GM06990 (cell line): ENCODE measurements at regions not wholly inside any gene's neighbourhood (a gene's known extent, or its start where the extent isn't known, plus 50 kb on each side); places are given as distances from the start of the nearest gene placed in this dataset.
"Not testable (repeated sequence)": the region's sequence is repeated elsewhere in the genome, so short reads cannot be mapped to it uniquely, and the experiment has no call there.

ENCODE experiments used
- DNase-seq: peaks from one replicate; pipeline ENCODE4 v3.0.0-alpha.2; 2011; ENCODE audit not compliant: insufficient read length; ENCODE audit errors: extremely low read depth
- H3K27me3 ChIP-seq: replicated peaks from 2 replicates; pipeline ENCODE4 v1.6.0; 2011; ENCODE audit warnings: low read length; ENCODE audit not compliant: control insufficient read depth, insufficient read depth
- H3K36me3 ChIP-seq: 2 replicates; pipeline ENCODE4 v1.5.1; 2011; ENCODE audit warnings: low read length; ENCODE audit not compliant: control insufficient read depth, insufficient read depth
- H3K4me3 ChIP-seq: replicated peaks from 2 replicates; pipeline ENCODE4 v1.5.1; 2011; ENCODE audit warnings: low read depth, mild to moderate bottlenecking, control low read depth, low read length
- TF ChIP-seq, protein P1 (sequence below): IDR thresholded peaks from 2 replicates; pipeline ENCODE4 v1.5.1; 2011; ENCODE audit warnings: low read length, control low read depth, mild to moderate bottlenecking, inconsistent platforms; ENCODE audit not compliant: insufficient read depth, poor library complexity, severe bottlenecking

DNA sequence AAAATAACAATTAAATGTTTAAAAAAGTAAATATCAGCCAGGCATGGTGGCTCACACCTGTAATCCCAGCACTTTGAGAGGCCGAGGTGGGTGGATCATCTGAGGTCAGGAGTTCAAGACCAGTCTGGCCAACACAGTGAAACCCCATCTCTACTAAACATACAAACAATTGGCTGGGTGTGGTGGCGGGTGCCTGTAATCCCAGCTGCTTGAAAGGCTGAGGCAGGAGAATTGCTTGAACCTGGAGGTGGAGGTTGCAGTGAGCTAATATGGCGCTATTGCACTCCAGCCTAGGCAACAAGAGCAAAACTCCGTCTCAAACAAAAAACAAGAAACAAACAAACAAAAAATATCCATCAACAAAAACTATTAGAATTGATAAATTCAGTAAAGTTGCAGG is 77.5 kb downstream of the SNX5 start:
- DNase-seq, H3K4me3 ChIP-seq, H3K36me3 ChIP-seq, H3K27me3 ChIP-seq: not testable (repeated sequence)

DNA sequence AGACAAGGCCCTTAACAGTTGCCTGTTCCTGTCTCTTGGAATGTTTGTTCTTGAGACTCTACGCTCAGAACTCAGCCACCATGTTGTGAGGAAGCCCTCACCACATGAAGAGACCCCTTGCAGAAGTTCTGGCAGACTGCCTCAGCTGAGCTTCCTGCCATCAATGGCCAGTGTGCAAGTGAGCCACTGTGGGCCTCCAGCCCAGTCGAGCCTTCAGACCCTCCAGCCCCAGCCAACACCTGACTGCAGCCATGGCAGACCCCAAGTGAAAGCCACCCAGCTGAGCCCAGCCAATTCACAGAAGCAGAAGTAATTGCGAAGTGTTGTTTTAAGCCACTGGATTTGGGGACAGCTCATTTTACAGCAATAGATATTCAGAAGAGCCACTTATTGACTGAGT is 78.3 kb downstream of the SNX5 start:
- TF ChIP-seq, protein P1, sequence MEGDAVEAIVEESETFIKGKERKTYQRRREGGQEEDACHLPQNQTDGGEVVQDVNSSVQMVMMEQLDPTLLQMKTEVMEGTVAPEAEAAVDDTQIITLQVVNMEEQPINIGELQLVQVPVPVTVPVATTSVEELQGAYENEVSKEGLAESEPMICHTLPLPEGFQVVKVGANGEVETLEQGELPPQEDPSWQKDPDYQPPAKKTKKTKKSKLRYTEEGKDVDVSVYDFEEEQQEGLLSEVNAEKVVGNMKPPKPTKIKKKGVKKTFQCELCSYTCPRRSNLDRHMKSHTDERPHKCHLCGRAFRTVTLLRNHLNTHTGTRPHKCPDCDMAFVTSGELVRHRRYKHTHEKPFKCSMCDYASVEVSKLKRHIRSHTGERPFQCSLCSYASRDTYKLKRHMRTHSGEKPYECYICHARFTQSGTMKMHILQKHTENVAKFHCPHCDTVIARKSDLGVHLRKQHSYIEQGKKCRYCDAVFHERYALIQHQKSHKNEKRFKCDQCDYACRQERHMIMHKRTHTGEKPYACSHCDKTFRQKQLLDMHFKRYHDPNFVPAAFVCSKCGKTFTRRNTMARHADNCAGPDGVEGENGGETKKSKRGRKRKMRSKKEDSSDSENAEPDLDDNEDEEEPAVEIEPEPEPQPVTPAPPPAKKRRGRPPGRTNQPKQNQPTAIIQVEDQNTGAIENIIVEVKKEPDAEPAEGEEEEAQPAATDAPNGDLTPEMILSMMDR: no peak
- Histone ChIP-seq H3K36me3 (no peaks in the 10 kb centered on the region), H3K4me3 (no peak overlapping the region), H3K27me3 (no peaks in the 10 kb centered on the region)
- no peak for DNase-seq

DNA sequence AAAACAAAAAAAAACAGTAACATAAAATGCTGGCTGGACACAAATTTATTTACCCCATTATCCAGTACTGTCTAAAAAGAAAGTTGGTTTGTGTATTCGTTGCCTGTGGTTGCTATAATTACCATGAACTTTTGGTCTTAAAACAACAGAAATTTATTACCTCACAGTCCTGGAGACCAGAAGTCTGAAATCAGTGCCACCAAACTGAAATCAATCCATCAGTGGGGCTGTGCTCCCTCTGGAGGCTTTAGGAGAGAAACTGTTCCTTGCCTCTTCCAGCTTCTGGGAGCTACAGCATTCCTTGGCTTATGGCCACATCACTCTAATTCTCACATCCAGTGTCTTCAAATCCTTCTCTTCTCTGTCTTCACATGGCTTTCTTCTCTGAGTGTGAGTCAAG is 79.4 kb downstream of the SNX5 start:
- Histone ChIP-seq H3K27me3 (no peaks in the 10 kb centered on the region), H3K36me3 (no peaks in the 10 kb centered on the region), H3K4me3 (no peak overlapping the region)
- TF ChIP-seq, protein P1: no peak
- no peak for DNase-seq

DNA sequence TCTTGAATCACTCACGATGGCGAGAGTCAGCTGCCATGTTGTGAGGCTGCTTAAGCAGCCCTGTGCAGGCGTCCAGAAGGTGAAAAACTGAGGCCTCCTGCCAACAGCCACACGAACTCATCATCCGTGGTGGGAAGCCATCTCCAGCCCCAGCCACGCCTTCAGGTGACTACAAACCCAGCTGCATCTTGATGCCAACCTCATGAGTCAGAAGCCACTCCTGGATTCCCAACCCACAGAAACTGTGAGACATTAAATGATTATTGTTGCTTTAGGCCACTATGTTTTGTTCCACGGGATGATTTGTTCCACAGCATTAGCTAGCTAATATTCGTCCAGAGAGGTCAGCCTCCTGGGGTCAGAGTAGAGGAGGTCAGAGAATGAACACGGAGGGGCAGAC is 80.5 kb downstream of the SNX5 start:
- Histone ChIP-seq H3K27me3 (no peaks in the 10 kb centered on the region), H3K4me3 (no peak overlapping the region), H3K36me3 (no peaks in the 10 kb centered on the region)
- TF ChIP-seq, protein P1: no peak
- DNase-seq: no peak

DNA sequence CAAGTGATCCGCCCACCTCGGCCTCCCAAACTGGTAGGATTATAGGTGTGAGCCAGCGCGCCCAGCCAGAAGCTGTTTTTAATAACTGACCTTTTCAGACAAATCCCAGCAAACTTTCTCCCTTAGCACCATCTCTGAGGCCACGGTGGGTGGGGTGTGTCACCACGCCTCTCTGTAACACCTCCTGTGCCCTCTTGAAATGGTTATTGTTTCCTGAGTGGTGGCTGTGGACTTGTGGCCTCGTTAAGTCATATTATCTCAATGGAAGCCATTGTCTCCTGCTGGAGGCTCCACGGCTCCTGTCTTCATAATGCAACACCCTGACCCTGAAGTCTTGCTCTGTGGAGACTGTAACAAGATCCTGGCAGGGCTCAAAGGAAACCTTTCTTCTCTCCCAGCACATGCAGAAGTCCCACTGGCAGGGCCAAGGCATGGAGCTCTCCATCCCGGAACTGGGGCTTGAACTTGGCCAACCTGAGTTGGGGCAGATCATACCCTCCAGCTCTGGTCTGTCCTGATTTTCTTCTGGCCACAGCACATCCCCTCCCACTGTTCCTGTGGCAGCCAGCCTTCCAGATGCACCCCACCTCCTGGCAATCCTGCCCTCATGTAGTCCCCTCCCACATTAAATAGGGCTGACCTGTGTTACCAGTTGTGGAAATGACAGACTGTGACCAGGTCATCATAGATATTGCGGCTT is 81.1 kb downstream of the SNX5 start:
- Histone ChIP-seq H3K4me3 (no peak overlapping the region), H3K27me3 (no peaks in the 10 kb centered on the region), H3K36me3 (no peaks in the 10 kb centered on the region)
- DNase-seq: no peak
- TF ChIP-seq, protein P1: no peak

DNA sequence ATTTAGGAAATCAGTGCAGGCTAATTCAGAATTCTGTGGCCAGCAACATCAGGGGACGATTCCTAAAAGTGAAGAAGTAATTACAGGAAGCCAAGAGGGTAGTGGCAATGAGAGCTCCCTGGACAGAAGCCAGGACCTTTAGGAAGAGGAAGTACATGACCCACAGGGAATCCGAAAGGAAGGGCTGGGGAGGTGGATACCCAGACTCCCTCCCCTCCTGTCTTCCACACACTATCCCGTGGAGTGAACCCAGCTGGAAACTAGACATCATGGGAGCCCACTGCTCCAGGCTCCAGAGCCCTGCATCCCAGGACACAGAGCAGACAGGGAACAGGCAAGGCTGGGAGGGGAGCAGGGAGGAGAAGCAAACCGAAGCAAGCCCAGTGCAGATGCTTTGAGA is 83.0 kb downstream of the SNX5 start:
- Histone ChIP-seq H3K4me3 (no peak overlapping the region), H3K36me3 (no peaks in the 10 kb centered on the region), H3K27me3 (no peaks in the 10 kb centered on the region)
- no peak for DNase-seq
- TF ChIP-seq, protein P1: no peak
